ENCODE measurements at regions not wholly inside any gene's neighbourhood (a gene's known extent, or its start where the extent isn't known, plus 50 kb on each side); places are given as distances from the start of the nearest gene placed in this dataset.

GRCh38 chr14:50051706-50052105 is 64.7 kb downstream of the VCPKMT start:
- no peak for TF ChIP-seq TEAD4 (IDR thresholded peaks at IDR 0.05; ENCODE audit: low read depth, low read length)
- TF ChIP-seq CEBPB (IDR thresholded peaks at IDR 0.05; ENCODE audit: low read depth, low read length): no peak
- TF ChIP-seq EZH2 (IDR thresholded peaks at IDR 0.05; ENCODE audit: low read depth, low read length, severe bottlenecking): no peak
- no peak for TF ChIP-seq MAFK (IDR thresholded peaks at IDR 0.05; ENCODE audit: low read depth, low read length)

All from H1 (cell line).